ENCODE measurements at regions not wholly inside any gene's neighbourhood (a gene's known extent, or its start where the extent isn't known, plus 50 kb on each side); places are given as distances from the start of the nearest gene placed in this dataset.

DNA sequence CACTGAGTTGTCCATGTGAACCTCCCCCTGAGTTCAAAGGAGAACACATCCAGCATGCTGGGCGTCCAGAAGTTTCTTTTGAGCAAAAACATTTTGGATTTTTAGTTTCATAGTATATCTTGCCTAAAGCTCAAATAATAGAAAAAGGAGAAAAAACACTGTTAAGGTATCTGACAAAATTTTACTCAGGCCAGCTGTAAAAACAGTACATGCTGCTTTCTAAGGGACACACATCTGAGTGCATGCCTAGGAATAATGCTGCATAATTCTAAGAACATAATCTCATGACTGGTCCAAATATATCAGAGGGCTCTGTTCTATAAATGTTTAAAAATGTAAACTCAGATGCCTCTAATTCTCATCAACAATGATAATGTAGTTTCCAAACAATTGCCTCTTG, 561.3 kb upstream of the INTU start:
- Histone ChIP-seq H3K4me3 (replicated peaks in 1 of 3; ENCODE audit: insufficient read depth in 1 of 3, low read depth in 1 of 3, low read length in 3 of 3) (no peak overlapping the region), H2AFZ (ENCODE audit: low read depth, low read length) (no peak overlapping the region), H3K9me1 (replicated peaks; ENCODE audit: control insufficient read depth, extremely low read depth, insufficient read depth, low read length) (no peaks in the 10 kb centered on the region), H3K9ac (replicated peaks; ENCODE audit: extremely low read depth, insufficient read depth, low read length) (no peak overlapping the region), H3K4me1 (ENCODE audit: control insufficient read depth, extremely low read depth, insufficient read depth, low read length) (no peaks in the 10 kb centered on the region), H3K36me3 (ENCODE audit: control insufficient read depth in 2 of 2, extremely low read depth in 1 of 2, insufficient read depth in 2 of 2, low read length in 2 of 2) (no peaks in the 10 kb centered on the region), H3K4me2 (ENCODE audit: insufficient read depth, low read length) (no peak overlapping the region), H3K9me3 (replicated peaks; ENCODE audit: control insufficient read depth, insufficient read depth, low read length) (peaks cover 4% of the 10 kb centered on the region), H3K79me2 (ENCODE audit: control insufficient read depth, insufficient read depth, low read length) (no peaks in the 10 kb centered on the region), H3K27me3 (ENCODE audit: control insufficient read depth in 2 of 2, insufficient read depth in 2 of 2, low read length in 2 of 2) (no peaks in the 10 kb centered on the region), H4K20me1 (replicated peaks; ENCODE audit: control insufficient read depth, extremely low read depth, insufficient read depth, low read length) (no peaks in the 10 kb centered on the region), H3K27ac (ENCODE audit: insufficient read depth, low read depth, low read length) (no peak overlapping the region)
- intact Hi-C loops (cut with micrococcal nuclease) (no loop called here), dilution Hi-C loops (cut with MboI; ENCODE audit: extremely low pct_ligation_motif_present, low sequenced_read_pairs) (no loop called here)
- CTCF ChIA-PET = no interaction called here
- BruUV-seq (replicated peaks) = no TSS peak
- DNase-seq (ENCODE audit: low read depth, low spot score) (no peak), FAIRE-seq (no peak)
- POLR2A ChIA-PET = no interaction called here
- TF ChIP-seq FOS (IDR thresholded peaks at IDR 0.05; ENCODE audit: borderline replicate concordance, insufficient read depth, low read length) (no peak), GATA2 (IDR thresholded peaks at IDR 0.05; ENCODE audit: insufficient read depth, insufficient read length, low read depth, low read length) (no peak), POLR2A (IDR thresholded peaks at IDR 0.05; ENCODE audit: low read depth, low read length) (no peak), POLR2AphosphoS5 (IDR thresholded peaks at IDR 0.05; ENCODE audit: insufficient read depth, low read depth, low read length) (no peak), MYC (IDR thresholded peaks at IDR 0.05; ENCODE audit: low read depth, low read length) (no peak)

- ChIA-PET POLR2A (no interaction called here), CTCF (no interaction called here)
- no peaks in the 10 kb centered on the region for H3K9me3 ChIP-seq (replicated peaks; ENCODE audit: control insufficient read depth, insufficient read depth, low read length)
- dilution Hi-C loops (cut with MboI; ENCODE audit: extremely low pct_ligation_motif_present, low sequenced_read_pairs) = no loop called here
- H3K4me1 ChIP-seq (ENCODE audit: control insufficient read depth, extremely low read depth, insufficient read depth, low read length) = no peaks in the 10 kb centered on the region
- H3K4me3 ChIP-seq (replicated peaks in 1 of 3; ENCODE audit: insufficient read depth in 1 of 3, low read depth in 1 of 3, low read length in 3 of 3) = no peak overlapping the region
- no peaks in the 10 kb centered on the region for H3K27me3 ChIP-seq (ENCODE audit: control insufficient read depth in 2 of 2, insufficient read depth in 2 of 2, low read length in 2 of 2)
- FAIRE-seq (no peak), DNase-seq (ENCODE audit: low read depth, low spot score) (no peak)
- no peak overlapping the region for H2AFZ ChIP-seq (ENCODE audit: low read depth, low read length)
- intact Hi-C loops (cut with micrococcal nuclease) = no loop called here
- no TSS peak for BruUV-seq (replicated peaks)
- no peaks in the 10 kb centered on the region for H3K36me3 ChIP-seq (ENCODE audit: control insufficient read depth in 2 of 2, extremely low read depth in 1 of 2, insufficient read depth in 2 of 2, low read length in 2 of 2)
- H3K27ac ChIP-seq (ENCODE audit: insufficient read depth, low read depth, low read length) = no peak overlapping the region
- no peak overlapping the region for H3K4me2 ChIP-seq (ENCODE audit: insufficient read depth, low read length)
- no peak for TF ChIP-seq MAX (IDR thresholded peaks at IDR 0.05; ENCODE audit: insufficient read depth, insufficient read length)
- no peak for TF ChIP-seq GATA2 (IDR thresholded peaks at IDR 0.05; ENCODE audit: insufficient read depth, insufficient read length, low read depth, low read length)
- TF ChIP-seq, protein P1, sequence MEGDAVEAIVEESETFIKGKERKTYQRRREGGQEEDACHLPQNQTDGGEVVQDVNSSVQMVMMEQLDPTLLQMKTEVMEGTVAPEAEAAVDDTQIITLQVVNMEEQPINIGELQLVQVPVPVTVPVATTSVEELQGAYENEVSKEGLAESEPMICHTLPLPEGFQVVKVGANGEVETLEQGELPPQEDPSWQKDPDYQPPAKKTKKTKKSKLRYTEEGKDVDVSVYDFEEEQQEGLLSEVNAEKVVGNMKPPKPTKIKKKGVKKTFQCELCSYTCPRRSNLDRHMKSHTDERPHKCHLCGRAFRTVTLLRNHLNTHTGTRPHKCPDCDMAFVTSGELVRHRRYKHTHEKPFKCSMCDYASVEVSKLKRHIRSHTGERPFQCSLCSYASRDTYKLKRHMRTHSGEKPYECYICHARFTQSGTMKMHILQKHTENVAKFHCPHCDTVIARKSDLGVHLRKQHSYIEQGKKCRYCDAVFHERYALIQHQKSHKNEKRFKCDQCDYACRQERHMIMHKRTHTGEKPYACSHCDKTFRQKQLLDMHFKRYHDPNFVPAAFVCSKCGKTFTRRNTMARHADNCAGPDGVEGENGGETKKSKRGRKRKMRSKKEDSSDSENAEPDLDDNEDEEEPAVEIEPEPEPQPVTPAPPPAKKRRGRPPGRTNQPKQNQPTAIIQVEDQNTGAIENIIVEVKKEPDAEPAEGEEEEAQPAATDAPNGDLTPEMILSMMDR (IDR thresholded peaks at IDR 0.05; ENCODE audit: extremely low read depth in 1 of 2, insufficient read depth in 1 of 2, low read depth in 1 of 2, low read length in 2 of 2) = no peak
- TF ChIP-seq EZH2 (IDR thresholded peaks at IDR 0.05; ENCODE audit: borderline replicate concordance, low read depth, low read length, severe bottlenecking) = no peak
- TF ChIP-seq POLR2AphosphoS5 (IDR thresholded peaks at IDR 0.05; ENCODE audit: insufficient read depth, low read depth, low read length) = no peak
- no peak for TF ChIP-seq POLR2A (IDR thresholded peaks at IDR 0.05; ENCODE audit: low read depth, low read length)
- no peak for TF ChIP-seq JUN (IDR thresholded peaks at IDR 0.05; ENCODE audit: borderline replicate concordance, insufficient read depth, insufficient read length, low read depth)
- TF ChIP-seq MYC (IDR thresholded peaks at IDR 0.05; ENCODE audit: low read depth, low read length) = no peak
- TF ChIP-seq FOS (IDR thresholded peaks at IDR 0.05; ENCODE audit: borderline replicate concordance, insufficient read depth, low read length) = no peak
- H4K20me1 ChIP-seq (replicated peaks; ENCODE audit: control insufficient read depth, extremely low read depth, insufficient read depth, low read length) = no peaks in the 10 kb centered on the region
- H3K9ac ChIP-seq (replicated peaks; ENCODE audit: extremely low read depth, insufficient read depth, low read length) = no peak overlapping the region
- H3K79me2 ChIP-seq (ENCODE audit: control insufficient read depth, insufficient read depth, low read length) = no peaks in the 10 kb centered on the region
- H3K9me1 ChIP-seq (replicated peaks; ENCODE audit: control insufficient read depth, extremely low read depth, insufficient read depth, low read length) = no peaks in the 10 kb centered on the region
Observed at GRCh38 chr4:127080141-127080540, 552.6 kb upstream of the INTU start.
